GM12875 (cell line): ENCODE measurements at regions not wholly inside any gene's neighbourhood (a gene's known extent, or its start where the extent isn't known, plus 50 kb on each side); places are given as distances from the start of the nearest gene placed in this dataset.

Source experiments
- H3K4me3 ChIP-seq: one replicate; pipeline ENCODE4 v1.5.1; 2011; ENCODE audit warnings: low read depth, low read length, control low read depth
- TF ChIP-seq, protein P1 (sequence below): IDR thresholded peaks from 2 replicates; pipeline ENCODE4 v1.5.1; 2011; ENCODE audit warnings: low read depth, mild to moderate bottlenecking, control low read depth, inconsistent platforms, low read length, moderate library complexity, borderline replicate concordance; ENCODE audit not compliant: insufficient read depth

DNA sequence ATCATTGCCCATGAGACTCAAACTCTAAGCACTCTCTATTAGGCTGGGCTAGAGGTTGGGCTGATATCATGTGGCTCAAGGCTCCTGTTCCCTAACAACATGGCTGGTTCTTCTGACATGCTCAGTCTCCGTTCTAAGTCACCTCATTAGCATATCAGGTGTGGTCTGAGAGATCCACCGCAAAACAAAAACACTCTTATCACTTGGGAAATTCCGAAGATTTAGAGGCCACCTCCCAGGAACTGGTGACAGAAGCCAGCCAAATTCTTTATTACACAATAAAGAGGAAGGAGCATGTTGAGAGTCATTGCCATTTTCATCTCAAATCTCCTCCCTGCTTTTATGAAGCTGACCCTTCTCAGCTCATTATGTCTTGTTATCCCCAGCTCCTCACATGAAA lies 107.6 kb downstream of the MSX2 start:
- TF ChIP-seq, protein P1, sequence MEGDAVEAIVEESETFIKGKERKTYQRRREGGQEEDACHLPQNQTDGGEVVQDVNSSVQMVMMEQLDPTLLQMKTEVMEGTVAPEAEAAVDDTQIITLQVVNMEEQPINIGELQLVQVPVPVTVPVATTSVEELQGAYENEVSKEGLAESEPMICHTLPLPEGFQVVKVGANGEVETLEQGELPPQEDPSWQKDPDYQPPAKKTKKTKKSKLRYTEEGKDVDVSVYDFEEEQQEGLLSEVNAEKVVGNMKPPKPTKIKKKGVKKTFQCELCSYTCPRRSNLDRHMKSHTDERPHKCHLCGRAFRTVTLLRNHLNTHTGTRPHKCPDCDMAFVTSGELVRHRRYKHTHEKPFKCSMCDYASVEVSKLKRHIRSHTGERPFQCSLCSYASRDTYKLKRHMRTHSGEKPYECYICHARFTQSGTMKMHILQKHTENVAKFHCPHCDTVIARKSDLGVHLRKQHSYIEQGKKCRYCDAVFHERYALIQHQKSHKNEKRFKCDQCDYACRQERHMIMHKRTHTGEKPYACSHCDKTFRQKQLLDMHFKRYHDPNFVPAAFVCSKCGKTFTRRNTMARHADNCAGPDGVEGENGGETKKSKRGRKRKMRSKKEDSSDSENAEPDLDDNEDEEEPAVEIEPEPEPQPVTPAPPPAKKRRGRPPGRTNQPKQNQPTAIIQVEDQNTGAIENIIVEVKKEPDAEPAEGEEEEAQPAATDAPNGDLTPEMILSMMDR: no peak
- H3K4me3 ChIP-seq: no peak overlapping the region

DNA sequence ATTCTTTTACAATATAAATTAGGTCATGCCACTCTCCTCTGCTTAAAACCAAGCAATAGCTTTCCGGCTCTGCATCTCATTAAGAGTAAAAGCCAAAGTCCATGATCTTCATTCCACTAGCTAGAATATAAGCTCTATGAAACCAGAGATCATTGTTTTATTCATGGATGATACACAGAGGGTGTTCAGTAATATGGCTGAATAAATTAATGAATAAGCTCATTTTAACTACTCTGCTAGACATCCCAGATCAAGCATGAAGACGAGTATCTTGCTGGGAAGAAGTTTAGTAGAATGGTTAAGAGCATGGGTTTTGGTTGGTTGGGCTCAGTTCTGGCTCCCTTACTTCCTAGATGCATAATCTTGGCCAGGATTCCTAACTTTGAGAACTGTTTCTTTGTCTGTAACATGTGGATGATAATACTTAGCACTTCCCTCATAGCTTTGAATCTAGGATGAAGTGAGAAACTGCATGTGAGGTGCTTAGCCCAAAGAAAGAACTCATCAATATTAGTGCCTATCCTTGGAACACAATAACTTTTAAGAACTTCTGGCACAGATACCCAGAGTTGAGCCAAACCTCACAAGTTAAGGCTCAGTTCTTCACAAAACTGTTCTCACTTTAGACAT lies 106.8 kb downstream of the MSX2 start:
- H3K4me3 ChIP-seq: no peak overlapping the region
- TF ChIP-seq, protein P1: no peak

DNA sequence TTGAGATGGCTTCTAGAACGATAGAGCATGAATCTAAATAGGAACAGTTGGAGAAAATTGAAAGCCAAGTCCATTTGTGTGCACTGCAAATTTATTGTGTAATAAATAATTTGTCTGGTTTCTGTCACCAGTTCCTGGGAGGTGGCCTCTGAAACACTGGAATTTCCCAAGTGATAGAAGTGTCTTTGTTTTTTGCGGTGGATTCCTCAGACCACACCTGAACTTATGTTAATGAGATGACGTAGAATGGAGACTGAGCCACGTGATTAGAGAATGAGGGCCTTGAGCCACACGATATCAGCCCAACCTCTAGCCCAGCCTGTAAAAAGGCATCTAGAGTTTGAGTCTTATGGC lies 105.1 kb downstream of the MSX2 start:
- H3K4me3 ChIP-seq: no peak overlapping the region
- TF ChIP-seq, protein P1: no peak

DNA sequence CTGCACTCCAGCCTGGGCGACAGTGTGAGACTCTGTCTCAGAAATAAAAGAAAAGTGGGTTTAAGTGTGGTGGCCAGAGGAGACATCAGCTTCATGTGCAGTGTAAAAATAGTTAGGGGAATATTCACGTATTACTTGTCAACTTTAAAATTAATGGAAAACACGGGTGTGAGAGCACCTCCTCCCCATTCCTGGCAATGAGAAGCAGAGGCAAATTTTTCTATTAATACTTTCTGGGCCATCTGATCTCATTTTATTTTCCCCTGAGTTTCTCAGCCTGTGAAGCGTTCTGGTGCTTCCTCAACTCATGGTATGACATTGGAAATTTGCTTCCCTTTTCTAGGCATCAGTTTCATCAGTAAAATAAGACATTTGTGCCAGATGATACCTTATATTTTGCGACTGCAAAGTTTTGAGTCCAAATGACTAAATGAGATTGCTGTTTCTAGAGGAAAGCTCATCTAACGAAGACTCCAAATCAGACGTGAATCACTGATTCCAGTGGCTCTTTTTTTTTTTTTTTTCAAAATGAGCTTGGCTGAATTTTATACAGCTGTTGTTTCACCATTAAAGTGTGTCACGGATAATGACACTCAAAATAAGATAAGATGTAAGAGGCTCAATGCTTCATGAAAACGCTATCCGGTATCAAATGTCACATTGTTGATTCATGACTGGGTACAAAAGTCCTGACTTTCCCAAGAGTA lies 104.6 kb downstream of the MSX2 start:
- H3K4me3 ChIP-seq: no peak overlapping the region
- TF ChIP-seq, protein P1: no peak

DNA sequence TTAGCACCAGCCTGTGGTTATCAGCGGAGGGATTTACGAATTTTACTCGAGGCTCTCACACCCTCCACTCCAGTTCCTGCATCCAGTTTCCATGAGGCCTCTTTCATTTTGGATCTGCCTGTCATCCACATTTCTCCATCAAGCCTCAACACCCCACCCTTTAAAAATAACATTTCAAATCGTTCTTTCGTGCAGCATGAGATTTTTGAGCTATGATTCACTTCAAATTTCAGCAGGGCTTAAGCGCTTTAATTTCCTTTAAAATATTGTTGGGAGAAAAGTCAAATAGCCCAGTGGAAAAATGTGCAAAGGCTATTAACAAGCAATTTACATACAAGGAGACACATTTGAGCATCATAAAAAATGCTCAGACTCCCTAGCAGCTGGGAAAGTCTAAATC lies 103.2 kb downstream of the MSX2 start:
- TF ChIP-seq, protein P1: no peak
- no peak overlapping the region for H3K4me3 ChIP-seq

DNA sequence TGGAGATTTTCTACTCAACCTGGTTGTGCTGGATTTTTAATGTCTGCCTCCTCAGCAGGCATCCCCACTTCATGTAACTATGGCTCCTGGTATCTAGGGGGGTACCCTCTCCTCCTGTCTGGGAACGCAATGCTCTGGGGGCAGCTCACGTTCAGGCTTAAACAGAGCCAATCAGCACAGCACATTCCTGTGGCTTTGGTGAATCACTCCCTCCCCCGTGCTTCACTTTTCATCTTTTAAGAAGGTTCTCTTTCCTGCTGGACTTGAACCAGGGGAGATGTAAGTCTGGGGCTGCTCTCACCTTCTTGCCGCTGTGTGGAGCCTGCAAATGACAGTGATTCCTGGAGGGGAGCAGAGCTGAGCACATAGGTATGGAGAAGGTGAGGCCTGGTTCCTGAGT lies 101.2 kb downstream of the MSX2 start:
- H3K4me3 ChIP-seq: no peak overlapping the region
- TF ChIP-seq, protein P1: no peak

DNA sequence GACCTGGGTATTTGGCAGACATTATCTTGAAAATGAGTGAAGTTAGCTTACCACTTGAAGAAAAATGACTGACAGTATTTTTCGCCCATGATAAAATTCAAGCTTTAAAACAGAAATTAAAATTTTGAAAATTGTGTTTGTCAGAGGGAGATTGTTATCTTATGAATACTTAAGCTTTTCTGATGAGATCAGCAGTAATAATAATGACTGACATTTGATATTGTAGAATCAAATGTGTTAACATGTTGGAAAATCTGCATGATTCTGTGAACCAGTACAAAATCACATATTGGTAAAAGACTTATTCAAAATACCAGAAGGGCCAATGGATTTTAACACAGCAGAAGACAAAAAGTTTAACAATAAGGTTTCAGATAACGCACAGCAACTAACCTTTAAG lies 94.0 kb downstream of the MSX2 start:
- TF ChIP-seq, protein P1: no peak
- no peak overlapping the region for H3K4me3 ChIP-seq
